ENCODE measurements at regions not wholly inside any gene's neighbourhood (a gene's known extent, or its start where the extent isn't known, plus 50 kb on each side); places are given as distances from the start of the nearest gene placed in this dataset.

DNA sequence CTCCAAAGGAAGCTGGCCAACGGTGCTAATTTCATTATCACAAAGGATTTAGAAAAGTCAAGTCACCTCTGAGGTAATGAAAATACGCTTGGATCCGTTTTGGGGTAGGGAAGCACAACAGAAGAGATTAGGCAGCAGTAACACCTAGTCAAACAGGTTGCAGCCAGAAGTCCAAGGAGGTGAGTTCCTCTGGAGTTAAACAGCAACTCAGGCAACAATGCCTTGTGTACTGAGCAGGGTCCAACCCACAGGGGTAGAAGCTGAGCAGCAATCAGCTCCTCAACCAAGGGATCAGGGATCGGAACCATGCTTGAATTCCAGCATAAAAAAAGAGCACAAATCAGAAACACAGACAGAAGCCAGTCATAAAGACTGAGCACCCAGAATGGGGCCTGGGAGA, 88.1 kb upstream of the SPRED1 start:
- Histone ChIP-seq H3K4me1 (no peaks in the 10 kb centered on the region), H3K4me3 (no peak overlapping the region), H3K36me3 (no peaks in the 10 kb centered on the region), H3K27me3 (no peaks in the 10 kb centered on the region), H3K9me3 (no peaks in the 10 kb centered on the region), H3K27ac (no peak overlapping the region)
- intact Hi-C loops (cut with DNase I; ENCODE audit: low total_unique reads) = no loop called here
- no peak for DNase-seq (ENCODE audit: low spot score in 2 of 2)
- no peak for TF ChIP-seq POLR2AphosphoS5 (IDR thresholded peaks at IDR 0.05)
- TF ChIP-seq POLR2A (IDR thresholded peaks at IDR 0.05) = no peak
- no peak for TF ChIP-seq CTCF (IDR thresholded peaks at IDR 0.05)

DNA sequence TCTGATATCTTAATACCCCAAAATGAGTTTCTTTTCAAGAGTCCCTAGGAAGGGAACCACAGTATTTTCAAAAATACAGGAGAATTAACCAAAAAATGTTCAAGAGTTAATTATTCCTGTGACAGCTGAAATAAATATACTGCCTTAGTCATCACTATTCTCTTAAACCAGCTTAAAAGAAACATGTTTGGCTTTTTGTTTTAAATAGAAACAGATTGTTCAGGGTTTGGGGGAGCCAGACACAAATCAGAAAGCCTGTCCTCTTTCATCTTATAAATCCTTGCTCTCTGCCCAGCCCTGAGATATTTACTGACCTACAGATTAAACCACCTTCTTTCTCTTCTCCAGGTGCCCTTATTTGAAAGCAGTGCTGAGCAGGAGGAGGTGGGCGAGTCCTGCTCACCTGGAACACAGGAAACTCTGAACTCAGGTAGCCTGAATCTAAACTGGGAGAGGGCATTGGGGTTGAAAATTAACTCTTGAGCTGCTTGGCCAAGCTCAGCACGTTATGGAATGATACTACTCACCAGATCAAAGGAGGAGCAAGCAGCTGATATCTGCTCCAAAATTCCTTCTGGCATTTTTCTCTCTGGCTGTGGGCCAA, 84.1 kb upstream of the SPRED1 start:
- no peaks in the 10 kb centered on the region for H3K36me3 ChIP-seq
- H3K27ac ChIP-seq = no peak overlapping the region
- no peaks in the 10 kb centered on the region for H3K4me1 ChIP-seq
- no peak overlapping the region for H3K4me3 ChIP-seq
- TF ChIP-seq POLR2A (IDR thresholded peaks at IDR 0.05) = no peak
- TF ChIP-seq POLR2AphosphoS5 (IDR thresholded peaks at IDR 0.05) = no peak
- no peak for TF ChIP-seq CTCF (IDR thresholded peaks at IDR 0.05)
- intact Hi-C loops (cut with DNase I; ENCODE audit: low total_unique reads) = no loop called here
- no peaks in the 10 kb centered on the region for H3K27me3 ChIP-seq
- DNase-seq (ENCODE audit: low spot score in 2 of 2) = no peak
- no peaks in the 10 kb centered on the region for H3K9me3 ChIP-seq

- no peaks in the 10 kb centered on the region for H3K4me1 ChIP-seq
- intact Hi-C loops (cut with DNase I; ENCODE audit: low total_unique reads) = no loop called here
- H3K36me3 ChIP-seq = no peaks in the 10 kb centered on the region
- TF ChIP-seq POLR2AphosphoS5 (IDR thresholded peaks at IDR 0.05) (no peak), CTCF (IDR thresholded peaks at IDR 0.05) (no peak), POLR2A (IDR thresholded peaks at IDR 0.05) (no peak)
- no peak for DNase-seq (ENCODE audit: low spot score in 2 of 2)
- no peak overlapping the region for H3K27ac ChIP-seq
- no peak overlapping the region for H3K4me3 ChIP-seq
- H3K27me3 ChIP-seq = no peaks in the 10 kb centered on the region
- no peaks in the 10 kb centered on the region for H3K9me3 ChIP-seq
These were observed 80.7 kb upstream of the SPRED1 start for GRCh38 chr15:38171973-38172372.

- no peak overlapping the region for H3K4me3 ChIP-seq
- no peaks in the 10 kb centered on the region for H3K9me3 ChIP-seq
- intact Hi-C loops (cut with DNase I; ENCODE audit: low total_unique reads) = no loop called here
- no peaks in the 10 kb centered on the region for H3K36me3 ChIP-seq
- H3K4me1 ChIP-seq = no peaks in the 10 kb centered on the region
- H3K27me3 ChIP-seq = no peaks in the 10 kb centered on the region
- H3K27ac ChIP-seq = no peak overlapping the region
- DNase-seq (ENCODE audit: low spot score in 2 of 2) = no peak
- TF ChIP-seq POLR2A (IDR thresholded peaks at IDR 0.05) (no peak), POLR2AphosphoS5 (IDR thresholded peaks at IDR 0.05) (no peak), CTCF (IDR thresholded peaks at IDR 0.05) (no peak)
These were observed 77.9 kb upstream of the SPRED1 start for GRCh38 chr15:38174691-38175090.

- Histone ChIP-seq H3K27ac (no peak overlapping the region), H3K27me3 (no peaks in the 10 kb centered on the region), H3K4me3 (no peak overlapping the region), H3K9me3 (no peaks in the 10 kb centered on the region), H3K36me3 (no peaks in the 10 kb centered on the region), H3K4me1 (no peaks in the 10 kb centered on the region)
- no peak for DNase-seq (ENCODE audit: low spot score in 2 of 2)
- intact Hi-C loops (cut with DNase I; ENCODE audit: low total_unique reads) = no loop called here
- TF ChIP-seq POLR2A (IDR thresholded peaks at IDR 0.05) (no peak), POLR2AphosphoS5 (IDR thresholded peaks at IDR 0.05) (no peak), CTCF (IDR thresholded peaks at IDR 0.05) (no peak)
These were observed 76.5 kb upstream of the SPRED1 start for GRCh38 chr15:38176155-38176554.

Measured in breast epithelium (tissue), 4 donors.